Kidney epithelial cell (primary cell): ENCODE measurements at regions not wholly inside any gene's neighbourhood (a gene's known extent, or its start where the extent isn't known, plus 50 kb on each side); places are given as distances from the start of the nearest gene placed in this dataset.

ENCODE experiments used
- DNase-seq: peaks from one replicate; pipeline ENCODE4 v3.0.0-alpha.2; 2010; ENCODE audit warnings: low read depth
- H3K27me3 ChIP-seq: 2 replicates; pipeline ENCODE4 v1.6.0; 2011; ENCODE audit warnings: low read length; ENCODE audit not compliant: control insufficient read depth, insufficient read depth
- H3K36me3 ChIP-seq: 2 replicates; pipeline ENCODE4 v1.5.1; 2011; ENCODE audit warnings: low read length; ENCODE audit not compliant: control insufficient read depth, insufficient read depth
- H3K4me3 ChIP-seq: 2 replicates; pipeline ENCODE4 v1.5.1; 2011; ENCODE audit warnings: low read depth, mild to moderate bottlenecking, control low read depth, low read length
- TF ChIP-seq, protein P1 (sequence below): IDR thresholded peaks from 2 replicates; pipeline ENCODE4 v1.5.1; 2011; ENCODE audit warnings: mild to moderate bottlenecking, moderate library complexity, low read length, control low read depth, inconsistent platforms; ENCODE audit not compliant: insufficient read depth, poor library complexity, severe bottlenecking

DNA sequence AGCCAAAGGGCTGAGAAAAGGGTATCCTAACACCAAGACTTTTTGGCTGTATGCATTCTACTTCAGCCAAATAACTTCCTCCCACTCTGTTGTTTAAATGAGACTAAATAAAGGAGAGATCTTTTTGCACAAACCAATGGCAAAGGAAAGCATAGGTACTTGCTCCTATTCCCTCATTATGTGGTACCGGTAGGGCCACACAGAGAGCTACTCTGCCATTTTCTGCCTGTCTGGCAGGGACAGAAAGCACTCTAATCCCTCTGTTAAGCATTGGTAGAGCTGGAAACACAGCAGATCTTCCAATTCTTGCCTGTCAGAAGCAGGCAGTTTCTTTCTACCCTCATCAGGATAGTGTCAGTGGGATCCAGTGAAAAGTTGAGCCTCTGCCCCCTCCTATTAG lies 918.3 kb upstream of the TMEFF2 start:
- no peak overlapping the region for H3K4me3 ChIP-seq
- H3K27me3 ChIP-seq: no peaks in the 10 kb centered on the region
- TF ChIP-seq, protein P1, sequence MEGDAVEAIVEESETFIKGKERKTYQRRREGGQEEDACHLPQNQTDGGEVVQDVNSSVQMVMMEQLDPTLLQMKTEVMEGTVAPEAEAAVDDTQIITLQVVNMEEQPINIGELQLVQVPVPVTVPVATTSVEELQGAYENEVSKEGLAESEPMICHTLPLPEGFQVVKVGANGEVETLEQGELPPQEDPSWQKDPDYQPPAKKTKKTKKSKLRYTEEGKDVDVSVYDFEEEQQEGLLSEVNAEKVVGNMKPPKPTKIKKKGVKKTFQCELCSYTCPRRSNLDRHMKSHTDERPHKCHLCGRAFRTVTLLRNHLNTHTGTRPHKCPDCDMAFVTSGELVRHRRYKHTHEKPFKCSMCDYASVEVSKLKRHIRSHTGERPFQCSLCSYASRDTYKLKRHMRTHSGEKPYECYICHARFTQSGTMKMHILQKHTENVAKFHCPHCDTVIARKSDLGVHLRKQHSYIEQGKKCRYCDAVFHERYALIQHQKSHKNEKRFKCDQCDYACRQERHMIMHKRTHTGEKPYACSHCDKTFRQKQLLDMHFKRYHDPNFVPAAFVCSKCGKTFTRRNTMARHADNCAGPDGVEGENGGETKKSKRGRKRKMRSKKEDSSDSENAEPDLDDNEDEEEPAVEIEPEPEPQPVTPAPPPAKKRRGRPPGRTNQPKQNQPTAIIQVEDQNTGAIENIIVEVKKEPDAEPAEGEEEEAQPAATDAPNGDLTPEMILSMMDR: no peak
- no peaks in the 10 kb centered on the region for H3K36me3 ChIP-seq
- no peak for DNase-seq

DNA sequence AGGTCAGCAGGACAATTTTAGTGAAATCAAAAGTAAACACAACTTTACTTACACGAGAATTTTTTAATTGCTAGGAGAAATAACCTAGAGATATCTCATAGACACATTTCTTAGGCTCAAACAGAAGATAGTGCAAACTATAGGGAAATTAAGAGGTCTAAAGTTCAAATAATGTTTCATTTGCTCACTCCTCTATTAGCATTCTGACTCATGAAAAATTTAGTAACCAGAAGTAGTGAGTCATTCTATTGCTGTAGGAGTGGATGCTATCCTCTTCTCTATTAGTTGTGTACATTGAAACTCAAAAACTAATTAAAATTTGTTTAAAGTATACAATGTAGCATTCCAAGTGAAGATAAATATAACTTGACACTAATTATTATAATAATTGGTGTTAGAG lies 908.3 kb upstream of the TMEFF2 start:
- TF ChIP-seq, protein P1: no peak
- Histone ChIP-seq H3K36me3 (no peaks in the 10 kb centered on the region), H3K27me3 (no peaks in the 10 kb centered on the region), H3K4me3 (no peak overlapping the region)
- DNase-seq: no peak

DNA sequence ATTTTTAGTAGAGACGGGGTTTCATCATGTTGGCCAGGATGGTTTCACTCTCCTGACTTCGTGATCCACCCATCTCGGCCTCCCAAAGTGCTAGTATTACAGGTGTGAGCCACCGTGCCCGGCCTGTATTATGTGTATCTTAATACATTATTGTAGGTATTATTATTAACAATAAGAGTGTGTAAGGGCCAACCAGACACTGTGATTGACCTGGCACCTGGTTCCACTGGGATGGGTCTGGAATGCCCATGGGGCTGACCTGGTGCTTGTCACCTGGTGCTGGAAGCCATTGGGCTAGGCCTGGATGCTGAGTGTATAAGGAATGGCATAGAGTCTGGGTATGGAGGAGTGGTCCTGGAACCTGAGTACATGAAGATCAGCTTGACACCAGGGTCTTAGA lies 906.9 kb upstream of the TMEFF2 start:
- no peaks in the 10 kb centered on the region for H3K27me3 ChIP-seq
- no peaks in the 10 kb centered on the region for H3K36me3 ChIP-seq
- TF ChIP-seq, protein P1: no peak
- no peak overlapping the region for H3K4me3 ChIP-seq
- no peak for DNase-seq

DNA sequence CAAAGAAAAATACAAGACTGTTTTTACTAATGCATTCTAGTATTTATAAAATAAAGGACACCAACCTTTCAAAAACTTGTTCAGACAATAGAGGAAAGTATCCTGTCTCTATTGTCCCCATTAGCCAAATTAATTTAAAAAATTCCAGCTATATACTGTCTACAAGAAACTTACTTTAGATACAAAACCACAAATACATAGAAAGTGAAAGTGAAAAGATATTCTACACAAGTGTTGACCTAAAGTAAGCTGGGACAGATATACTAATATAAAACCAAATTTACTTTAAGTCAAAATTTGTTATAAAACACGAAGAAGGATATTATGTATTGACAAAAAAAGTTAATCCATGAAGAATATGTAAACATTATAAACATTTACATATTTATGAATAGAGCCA lies 893.3 kb upstream of the TMEFF2 start:
- Histone ChIP-seq H3K27me3 (no peaks in the 10 kb centered on the region), H3K4me3 (no peak overlapping the region), H3K36me3 (no peaks in the 10 kb centered on the region)
- DNase-seq: no peak
- TF ChIP-seq, protein P1: no peak

DNA sequence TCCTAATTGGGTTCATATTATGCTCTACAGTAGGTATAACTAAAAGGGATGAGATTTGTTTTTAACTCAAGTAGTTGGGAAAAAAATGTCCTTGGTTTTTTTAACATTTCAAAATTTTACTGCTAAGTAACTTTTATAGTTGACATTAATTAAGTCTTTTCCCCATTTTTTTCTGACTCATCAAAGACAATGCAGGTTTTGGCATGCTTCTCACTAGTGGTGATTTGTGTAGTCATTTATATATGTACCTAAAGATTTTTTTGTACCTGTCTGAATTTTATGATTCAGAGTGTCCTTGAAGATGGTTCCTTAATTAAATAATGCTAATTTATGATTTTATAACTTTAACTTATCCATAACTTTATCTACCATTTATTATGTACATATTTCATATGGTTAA lies 882.3 kb upstream of the TMEFF2 start:
- Histone ChIP-seq H3K4me3 (no peak overlapping the region), H3K36me3 (no peaks in the 10 kb centered on the region), H3K27me3 (no peaks in the 10 kb centered on the region)
- TF ChIP-seq, protein P1: no peak
- no peak for DNase-seq

DNA sequence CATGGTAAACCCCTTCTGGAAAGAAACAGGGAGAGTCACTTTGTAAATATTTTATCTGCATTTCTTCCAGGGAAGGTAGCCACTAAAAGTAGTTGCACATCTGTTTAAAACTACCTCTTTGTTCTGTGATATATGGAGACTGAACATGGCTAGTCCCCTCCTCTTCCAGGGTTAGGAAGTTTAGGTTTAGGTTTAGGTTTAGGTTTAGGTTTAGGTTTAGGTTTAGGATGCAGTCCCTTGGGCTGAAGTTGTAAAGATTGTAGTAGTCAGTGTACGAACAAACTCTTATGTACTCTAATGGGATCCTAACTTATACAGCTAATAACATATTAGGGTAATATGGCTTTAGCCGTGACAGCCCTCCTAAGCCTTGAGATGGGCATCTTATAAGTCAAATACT lies 880.2 kb upstream of the TMEFF2 start:
- Histone ChIP-seq H3K27me3 (no peaks in the 10 kb centered on the region), H3K4me3 (no peak overlapping the region), H3K36me3 (no peaks in the 10 kb centered on the region)
- DNase-seq: no peak
- TF ChIP-seq, protein P1: no peak
